ENCODE measurements at regions not wholly inside any gene's neighbourhood (a gene's known extent, or its start where the extent isn't known, plus 50 kb on each side); places are given as distances from the start of the nearest gene placed in this dataset.

GRCh38 chr1:38534473-38534823 is 325.1 kb downstream of the RRAGC start:
- intact Hi-C loops (cut with micrococcal nuclease) (no loop called here), dilution Hi-C loops (cut with MboI; ENCODE audit: extremely low pct_ligation_motif_present, low sequenced_read_pairs) (no loop called here)
- Histone ChIP-seq H3K36me3 (ENCODE audit: control insufficient read depth in 2 of 2, extremely low read depth in 1 of 2, insufficient read depth in 2 of 2, low read length in 2 of 2) (no peaks in the 10 kb centered on the region), H2AFZ (ENCODE audit: low read depth, low read length) (no peak overlapping the region), H4K20me1 (replicated peaks; ENCODE audit: control insufficient read depth, extremely low read depth, insufficient read depth, low read length) (no peaks in the 10 kb centered on the region), H3K27ac (ENCODE audit: insufficient read depth, low read depth, low read length) (no peak overlapping the region), H3K79me2 (ENCODE audit: control insufficient read depth, insufficient read depth, low read length) (no peaks in the 10 kb centered on the region), H3K9me1 (replicated peaks; ENCODE audit: control insufficient read depth, extremely low read depth, insufficient read depth, low read length) (no peaks in the 10 kb centered on the region), H3K9me3 (replicated peaks; ENCODE audit: control insufficient read depth, insufficient read depth, low read length) (no peaks in the 10 kb centered on the region), H3K4me2 (ENCODE audit: insufficient read depth, low read length) (no peak overlapping the region), H3K4me1 (ENCODE audit: control insufficient read depth, extremely low read depth, insufficient read depth, low read length) (no peaks in the 10 kb centered on the region), H3K27me3 (ENCODE audit: control insufficient read depth in 2 of 2, insufficient read depth in 2 of 2, low read length in 2 of 2) (peaks cover 2 to 3% of the 10 kb centered on the region in 2 experiments), H3K4me3 (replicated peaks in 1 of 3; ENCODE audit: insufficient read depth in 1 of 3, low read depth in 1 of 3, low read length in 3 of 3) (no peak overlapping the region), H3K9ac (replicated peaks; ENCODE audit: extremely low read depth, insufficient read depth, low read length) (no peak overlapping the region)
- ChIA-PET POLR2A (no interaction called here), CTCF (no interaction called here)
- no TSS peak for BruUV-seq (replicated peaks)
- FAIRE-seq (no peak), DNase-seq (ENCODE audit: low read depth, low spot score) (peak; percentile 3)
- TF ChIP-seq POLR2A (IDR thresholded peaks at IDR 0.05; ENCODE audit: low read depth, low read length) = no peak
- no peak for TF ChIP-seq MYC (IDR thresholded peaks at IDR 0.05; ENCODE audit: low read depth, low read length)
- TF ChIP-seq FOS (IDR thresholded peaks at IDR 0.05; ENCODE audit: borderline replicate concordance, insufficient read depth, low read length) = no peak
- no peak for TF ChIP-seq EZH2 (IDR thresholded peaks at IDR 0.05; ENCODE audit: borderline replicate concordance, low read depth, low read length, severe bottlenecking)
- TF ChIP-seq GATA2 (IDR thresholded peaks at IDR 0.05; ENCODE audit: insufficient read depth, insufficient read length, low read depth, low read length) = no peak

- DNase-seq (ENCODE audit: low read depth, low spot score) (no peak), FAIRE-seq (no peak)
- peaks cover 2 to 3% of the 10 kb centered on the region in 2 experiments for H3K27me3 ChIP-seq (ENCODE audit: control insufficient read depth in 2 of 2, insufficient read depth in 2 of 2, low read length in 2 of 2)
- TF ChIP-seq FOS (IDR thresholded peaks at IDR 0.05; ENCODE audit: borderline replicate concordance, insufficient read depth, low read length) (no peak), MYC (IDR thresholded peaks at IDR 0.05; ENCODE audit: low read depth, low read length) (no peak), GATA2 (IDR thresholded peaks at IDR 0.05; ENCODE audit: insufficient read depth, insufficient read length, low read depth, low read length) (no peak), POLR2AphosphoS5 (IDR thresholded peaks at IDR 0.05; ENCODE audit: insufficient read depth, low read depth, low read length) (no peak), EZH2 (IDR thresholded peaks at IDR 0.05; ENCODE audit: borderline replicate concordance, low read depth, low read length, severe bottlenecking) (no peak), MAX (IDR thresholded peaks at IDR 0.05; ENCODE audit: insufficient read depth, insufficient read length) (no peak), POLR2A (IDR thresholded peaks at IDR 0.05; ENCODE audit: low read depth, low read length) (no peak), JUN (IDR thresholded peaks at IDR 0.05; ENCODE audit: borderline replicate concordance, insufficient read depth, insufficient read length, low read depth) (no peak), CTCF (IDR thresholded peaks at IDR 0.05; ENCODE audit: extremely low read depth in 1 of 2, insufficient read depth in 1 of 2, low read depth in 1 of 2, low read length in 2 of 2) (no peak)
- POLR2A ChIA-PET = no interaction called here
- H3K9ac ChIP-seq (replicated peaks; ENCODE audit: extremely low read depth, insufficient read depth, low read length) = no peak overlapping the region
- no peak overlapping the region for H3K4me3 ChIP-seq (replicated peaks in 1 of 3; ENCODE audit: insufficient read depth in 1 of 3, low read depth in 1 of 3, low read length in 3 of 3)
- intact Hi-C loops (cut with micrococcal nuclease) (no loop called here), dilution Hi-C loops (cut with MboI; ENCODE audit: extremely low pct_ligation_motif_present, low sequenced_read_pairs) (no loop called here)
- H3K9me1 ChIP-seq (replicated peaks; ENCODE audit: control insufficient read depth, extremely low read depth, insufficient read depth, low read length) = no peaks in the 10 kb centered on the region
- H3K79me2 ChIP-seq (ENCODE audit: control insufficient read depth, insufficient read depth, low read length) = no peaks in the 10 kb centered on the region
- no peaks in the 10 kb centered on the region for H3K9me3 ChIP-seq (replicated peaks; ENCODE audit: control insufficient read depth, insufficient read depth, low read length)
- no peaks in the 10 kb centered on the region for H3K4me1 ChIP-seq (ENCODE audit: control insufficient read depth, extremely low read depth, insufficient read depth, low read length)
- no peak overlapping the region for H3K4me2 ChIP-seq (ENCODE audit: insufficient read depth, low read length)
- no peak overlapping the region for H3K27ac ChIP-seq (ENCODE audit: insufficient read depth, low read depth, low read length)
- no peaks in the 10 kb centered on the region for H4K20me1 ChIP-seq (replicated peaks; ENCODE audit: control insufficient read depth, extremely low read depth, insufficient read depth, low read length)
- no TSS peak for BruUV-seq (replicated peaks)
- no peaks in the 10 kb centered on the region for H3K36me3 ChIP-seq (ENCODE audit: control insufficient read depth in 2 of 2, extremely low read depth in 1 of 2, insufficient read depth in 2 of 2, low read length in 2 of 2)
- H2AFZ ChIP-seq (ENCODE audit: low read depth, low read length) = no peak overlapping the region
- CTCF ChIA-PET = no interaction called here
These were observed 325.6 kb downstream of the RRAGC start for GRCh38 chr1:38533772-38534472.
